Gastrocnemius medialis (tissue), 4 donors: ENCODE measurements at regions not wholly inside any gene's neighbourhood (a gene's known extent, or its start where the extent isn't known, plus 50 kb on each side); places are given as distances from the start of the nearest gene placed in this dataset.

Source experiments
- CTCF ChIP-seq, 5 experiments: fragments of 450-650 bp in 3 of 5; fragments of 200-600 bp in 2 of 5; sonication (generic) in 2 of 5; IDR thresholded peaks in 4 of 5; conservative IDR thresholded peaks in 1 of 5; 1 replicate in 4 of 5; 2 replicates in 1 of 5; pipeline ENCODE4 v1.5.1; 2016 to 2019; ENCODE audit warnings: antibody characterized with exemption in 5 of 5, mild to moderate bottlenecking in 3 of 5, moderate library complexity in 3 of 5
- POLR2A ChIP-seq, 2 donors: fragments of 450-650 bp; IDR thresholded peaks; one replicate each; pipeline ENCODE4 v1.6.1; 2017; ENCODE audit warnings: antibody characterized with exemption in 2 of 2, mild to moderate bottlenecking in 2 of 2, moderate library complexity in 2 of 2

- no peak for TF ChIP-seq CTCF (IDR thresholded peaks at IDR 0.05 in 4 of 5, conservative IDR thresholded peaks at IDR 0.05 in 1 of 5)
- no peak for TF ChIP-seq POLR2A (IDR thresholded peaks at IDR 0.05)
Measured at GRCh38 chr3:181329024-181329423, 339.5 kb upstream of the DNAJC19 start.
